Smooth muscle cell (in vitro differentiated cells): ENCODE measurements at regions not wholly inside any gene's neighbourhood (a gene's known extent, or its start where the extent isn't known, plus 50 kb on each side); places are given as distances from the start of the nearest gene placed in this dataset.
A peak's percentile ranks its signal among the peaks of the same experiment; 100 is the strongest.

ENCODE experiments used
- DNase-seq: peaks from one replicate; lab custom pipeline; 2025; ENCODE audit not compliant: unreplicated experiment; lab: John Stamatoyannopoulos, UW
- H2AFZ ChIP-seq: fragments of 200-600 bp; sonication (generic); 2 replicates; pipeline ENCODE4 v1.6.0; 2016; ENCODE audit warnings: antibody characterized with exemption, low read depth, mild to moderate bottlenecking
- H3F3A ChIP-seq: fragments of 200-600 bp; sonication (generic); 2 replicates; pipeline ENCODE4 v1.6.0; 2017; ENCODE audit warnings: antibody characterized with exemption, low read depth
- H3K27ac ChIP-seq: fragments of 200-600 bp; sonication (generic); 2 replicates; pipeline ENCODE4 v1.5.1; 2016; ENCODE audit warnings: low read depth, mild to moderate bottlenecking
- H3K27me3 ChIP-seq: fragments of 200-600 bp; sonication (generic); 2 replicates; pipeline ENCODE4 v1.6.1; 2016; ENCODE audit warnings: low read depth, mild to moderate bottlenecking
- H3K36me3 ChIP-seq: fragments of 200-600 bp; sonication (generic); 2 replicates; pipeline ENCODE4 v1.5.1; 2016; ENCODE audit warnings: low read depth
- H3K4me1 ChIP-seq: fragments of 200-600 bp; sonication (generic); 2 replicates; pipeline ENCODE4 v1.5.1; 2016; ENCODE audit warnings: low read depth
- H3K4me2 ChIP-seq: fragments of 200-600 bp; sonication (generic); 2 replicates; pipeline ENCODE4 v1.6.0; 2016; ENCODE audit warnings: mild to moderate bottlenecking
- H3K4me3 ChIP-seq: fragments of 200-600 bp; sonication (generic); 2 replicates; pipeline ENCODE4 v1.5.1; 2016; ENCODE audit warnings: mild to moderate bottlenecking
- H3K79me2 ChIP-seq: fragments of 200-600 bp; sonication (generic); 2 replicates; pipeline ENCODE4 v1.6.0; 2016; ENCODE audit warnings: low read depth, mild to moderate bottlenecking
- H3K9ac ChIP-seq: fragments of 200-600 bp; sonication (generic); 2 replicates; pipeline ENCODE4 v1.6.0; 2016; ENCODE audit warnings: low read depth
- H3K9me3 ChIP-seq: fragments of 200-600 bp; sonication (generic); replicated peaks from 2 replicates; pipeline ENCODE4 v1.5.1; 2016; ENCODE audit warnings: low read depth
- H4K20me1 ChIP-seq: fragments of 200-600 bp; sonication (generic); 2 replicates; pipeline ENCODE4 v1.6.0; 2016; ENCODE audit warnings: low read depth
- WGBS: methylation state at CpG from one replicate; pipeline ENCODE4 v1.1.7; 2016; ENCODE audit warnings: low lambda C conversion rate; 5-methylcytosine and 5-hydroxymethylcytosine counted together
- TF ChIP-seq, protein P1 (sequence below): fragments of 200-600 bp; sonication (generic); IDR thresholded peaks from 2 replicates; pipeline ENCODE4 v1.5.1; 2017; ENCODE audit warnings: borderline replicate concordance, mild to moderate bottlenecking, antibody characterized with exemption; ENCODE audit not compliant: insufficient read depth, poor library complexity, severe bottlenecking

DNA sequence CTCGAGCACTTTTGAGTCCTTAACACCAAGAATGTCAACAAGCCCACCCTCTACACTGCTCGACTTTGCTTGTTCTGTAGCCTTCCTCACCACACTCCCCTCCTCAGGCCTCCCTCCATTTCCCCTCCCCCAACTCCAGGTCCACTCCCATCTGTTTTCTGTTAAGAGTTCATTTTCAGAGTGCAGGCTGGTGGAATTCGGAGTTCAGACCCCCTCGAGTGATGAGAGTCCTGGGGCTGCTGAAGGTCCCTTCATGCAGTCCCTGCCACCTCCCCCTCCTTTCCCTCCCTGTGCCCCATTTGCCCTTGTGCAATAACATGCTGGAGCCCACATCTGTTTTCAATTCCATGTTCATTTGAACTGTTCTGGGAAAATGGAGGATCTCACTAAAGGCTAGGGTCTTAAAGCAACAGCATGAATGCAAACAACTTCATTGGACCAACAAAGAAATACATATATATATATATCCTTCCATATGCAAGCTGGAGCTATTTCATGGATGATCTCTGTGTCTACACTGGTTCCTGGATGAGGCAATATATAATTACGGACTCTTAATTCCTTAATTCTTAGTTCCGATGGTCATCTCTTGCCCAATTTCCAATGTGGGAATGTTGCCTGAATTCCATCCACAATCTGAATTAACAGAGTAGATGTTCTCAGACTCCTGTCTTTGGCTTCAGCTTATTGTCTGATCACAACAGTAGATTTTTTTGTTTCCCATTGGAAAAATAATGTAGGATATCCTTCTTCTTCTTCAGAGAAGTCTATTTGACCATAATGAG lies 340.4 kb downstream of the ETS1 start:
- WGBS, result 57% methylated on average over 6 of the region's 6 CpGs
- Histone ChIP-seq H3K36me3 (no peaks in the 10 kb centered on the region), H3K27ac (peak overlapping the region; percentile 26), H3K4me3 (no peak overlapping the region), H3K4me2 (peak overlapping the region; percentile 23), H3F3A (no peaks in the 10 kb centered on the region), H3K4me1 (peaks cover 6% of the 10 kb centered on the region), H3K9me3 (no peaks in the 10 kb centered on the region), H4K20me1 (no peaks in the 10 kb centered on the region), H3K9ac (no peak overlapping the region), H3K27me3 (no peaks in the 10 kb centered on the region), H3K79me2 (no peaks in the 10 kb centered on the region), H2AFZ (no peak overlapping the region)
- no peak for DNase-seq
- TF ChIP-seq, protein P1, sequence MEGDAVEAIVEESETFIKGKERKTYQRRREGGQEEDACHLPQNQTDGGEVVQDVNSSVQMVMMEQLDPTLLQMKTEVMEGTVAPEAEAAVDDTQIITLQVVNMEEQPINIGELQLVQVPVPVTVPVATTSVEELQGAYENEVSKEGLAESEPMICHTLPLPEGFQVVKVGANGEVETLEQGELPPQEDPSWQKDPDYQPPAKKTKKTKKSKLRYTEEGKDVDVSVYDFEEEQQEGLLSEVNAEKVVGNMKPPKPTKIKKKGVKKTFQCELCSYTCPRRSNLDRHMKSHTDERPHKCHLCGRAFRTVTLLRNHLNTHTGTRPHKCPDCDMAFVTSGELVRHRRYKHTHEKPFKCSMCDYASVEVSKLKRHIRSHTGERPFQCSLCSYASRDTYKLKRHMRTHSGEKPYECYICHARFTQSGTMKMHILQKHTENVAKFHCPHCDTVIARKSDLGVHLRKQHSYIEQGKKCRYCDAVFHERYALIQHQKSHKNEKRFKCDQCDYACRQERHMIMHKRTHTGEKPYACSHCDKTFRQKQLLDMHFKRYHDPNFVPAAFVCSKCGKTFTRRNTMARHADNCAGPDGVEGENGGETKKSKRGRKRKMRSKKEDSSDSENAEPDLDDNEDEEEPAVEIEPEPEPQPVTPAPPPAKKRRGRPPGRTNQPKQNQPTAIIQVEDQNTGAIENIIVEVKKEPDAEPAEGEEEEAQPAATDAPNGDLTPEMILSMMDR, result no peak

DNA sequence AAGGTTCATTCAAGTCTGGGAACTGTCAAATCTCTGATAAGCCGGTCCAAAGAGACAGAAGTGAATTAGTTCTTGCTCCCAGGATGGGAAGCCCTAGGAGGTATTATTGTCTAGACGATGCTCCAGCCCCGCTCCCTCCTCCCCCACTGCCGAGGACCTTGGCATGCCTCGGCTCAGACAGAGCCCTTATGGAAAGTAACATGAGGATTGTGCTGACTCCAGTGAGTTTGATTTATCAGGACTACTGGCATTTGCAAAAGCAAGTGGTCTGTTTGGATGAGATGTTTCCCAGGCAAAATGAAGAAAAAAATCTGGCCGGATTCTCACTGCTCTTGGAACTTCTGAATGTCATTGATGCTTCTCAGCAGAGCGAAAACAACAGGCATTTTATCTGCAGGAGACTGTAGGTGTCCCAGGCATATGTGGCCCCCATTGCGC lies 341.0 kb downstream of the ETS1 start:
- Histone ChIP-seq H3K27me3 (no peaks in the 10 kb centered on the region), H3K9me3 (no peaks in the 10 kb centered on the region), H3K79me2 (no peaks in the 10 kb centered on the region), H3K36me3 (no peaks in the 10 kb centered on the region), H3K9ac (no peak overlapping the region), H3K4me3 (no peak overlapping the region), H3K4me2 (peak overlapping the region; percentile 23), H3K27ac (peak overlapping the region; percentile 26), H4K20me1 (no peaks in the 10 kb centered on the region), H2AFZ (peak overlapping the region; percentile 43), H3K4me1 (peaks cover 6% of the 10 kb centered on the region), H3F3A (no peaks in the 10 kb centered on the region)
- 32% methylated on average over 8 of the region's 8 CpGs for WGBS
- TF ChIP-seq, protein P1, result no peak
- DNase-seq, result no peak

DNA sequence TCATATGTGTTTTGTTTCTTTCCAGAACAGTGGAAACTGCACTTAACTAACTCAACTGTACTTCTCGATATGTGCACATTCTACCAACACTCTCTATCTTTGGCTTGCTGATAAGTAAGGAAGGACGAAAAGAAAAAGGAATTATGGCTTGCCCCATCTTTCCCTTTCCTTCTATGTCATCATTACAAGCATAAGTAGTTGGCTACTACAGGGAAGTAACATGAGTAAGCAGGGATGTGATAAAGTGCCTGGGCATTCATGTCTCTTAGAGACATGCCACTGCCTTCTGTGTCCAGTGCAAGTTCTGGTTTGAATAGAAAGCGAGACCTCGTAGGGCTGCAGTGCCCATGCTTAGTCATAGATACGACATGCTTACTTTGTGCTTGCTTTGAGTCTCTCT lies 342.5 kb downstream of the ETS1 start:
- Histone ChIP-seq H2AFZ (no peak overlapping the region), H3K9ac (no peak overlapping the region), H3K27ac (no peak overlapping the region), H3K4me2 (no peak overlapping the region), H3K9me3 (no peaks in the 10 kb centered on the region), H3K79me2 (no peaks in the 10 kb centered on the region), H4K20me1 (no peaks in the 10 kb centered on the region), H3F3A (no peaks in the 10 kb centered on the region), H3K27me3 (no peaks in the 10 kb centered on the region), H3K4me3 (no peak overlapping the region), H3K36me3 (no peaks in the 10 kb centered on the region), H3K4me1 (peaks cover 6% of the 10 kb centered on the region)
- WGBS, result 56% methylated on average over 5 of the region's 5 CpGs
- TF ChIP-seq, protein P1, result no peak
- no peak for DNase-seq

DNA sequence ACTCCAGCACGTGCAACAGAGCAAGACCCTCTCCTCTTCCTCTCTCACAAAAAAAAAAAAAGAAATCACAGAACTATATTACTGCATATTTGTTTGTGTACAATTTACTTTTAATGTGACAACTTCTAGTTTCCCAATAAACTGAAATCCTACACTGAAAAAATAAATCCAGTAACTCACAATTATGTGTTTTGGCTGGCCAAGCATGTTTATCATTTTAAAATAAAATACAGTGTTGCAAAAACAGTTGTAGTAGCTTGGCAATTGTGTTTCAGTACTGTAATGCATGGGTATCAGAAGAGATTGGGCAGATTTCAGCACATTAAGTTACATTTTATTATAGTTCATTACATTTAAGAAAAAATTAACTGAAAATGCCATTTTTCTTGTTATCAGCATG lies 344.9 kb downstream of the ETS1 start:
- TF ChIP-seq, protein P1, result no peak
- Histone ChIP-seq H3K4me3 (no peak overlapping the region), H3K4me2 (no peak overlapping the region), H3K4me1 (peaks cover 6% of the 10 kb centered on the region), H3K9me3 (no peaks in the 10 kb centered on the region), H3K27me3 (no peaks in the 10 kb centered on the region), H3K9ac (no peak overlapping the region), H2AFZ (no peak overlapping the region), H3F3A (no peaks in the 10 kb centered on the region), H3K79me2 (no peaks in the 10 kb centered on the region), H3K27ac (no peak overlapping the region), H3K36me3 (no peaks in the 10 kb centered on the region), H4K20me1 (no peaks in the 10 kb centered on the region)
- WGBS, result 83% methylated on average over 1 of the region's 1 CpG
- DNase-seq, result no peak
